ENCODE measurements at regions not wholly inside any gene's neighbourhood (a gene's known extent, or its start where the extent isn't known, plus 50 kb on each side); places are given as distances from the start of the nearest gene placed in this dataset.

GRCh38 chr14:61940666-61941420 is 178.6 kb downstream of the SNAPC1 start:
- TF ChIP-seq, protein P1, sequence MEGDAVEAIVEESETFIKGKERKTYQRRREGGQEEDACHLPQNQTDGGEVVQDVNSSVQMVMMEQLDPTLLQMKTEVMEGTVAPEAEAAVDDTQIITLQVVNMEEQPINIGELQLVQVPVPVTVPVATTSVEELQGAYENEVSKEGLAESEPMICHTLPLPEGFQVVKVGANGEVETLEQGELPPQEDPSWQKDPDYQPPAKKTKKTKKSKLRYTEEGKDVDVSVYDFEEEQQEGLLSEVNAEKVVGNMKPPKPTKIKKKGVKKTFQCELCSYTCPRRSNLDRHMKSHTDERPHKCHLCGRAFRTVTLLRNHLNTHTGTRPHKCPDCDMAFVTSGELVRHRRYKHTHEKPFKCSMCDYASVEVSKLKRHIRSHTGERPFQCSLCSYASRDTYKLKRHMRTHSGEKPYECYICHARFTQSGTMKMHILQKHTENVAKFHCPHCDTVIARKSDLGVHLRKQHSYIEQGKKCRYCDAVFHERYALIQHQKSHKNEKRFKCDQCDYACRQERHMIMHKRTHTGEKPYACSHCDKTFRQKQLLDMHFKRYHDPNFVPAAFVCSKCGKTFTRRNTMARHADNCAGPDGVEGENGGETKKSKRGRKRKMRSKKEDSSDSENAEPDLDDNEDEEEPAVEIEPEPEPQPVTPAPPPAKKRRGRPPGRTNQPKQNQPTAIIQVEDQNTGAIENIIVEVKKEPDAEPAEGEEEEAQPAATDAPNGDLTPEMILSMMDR (IDR thresholded peaks at IDR 0.05): no peak
- no peak for TF ChIP-seq POLR2A (IDR thresholded peaks at IDR 0.05)

All from adrenal gland (tissue), 5 donors.